Neural cell (in vitro differentiated cells): ENCODE measurements at regions not wholly inside any gene's neighbourhood (a gene's known extent, or its start where the extent isn't known, plus 50 kb on each side); places are given as distances from the start of the nearest gene placed in this dataset.

Source experiments
- H2AFZ ChIP-seq: fragments of 200-600, 300-800 bp; sonication (generic), shearing (Covaris generic); 2 replicates; pipeline ENCODE4 v1.6.0; 2014; ENCODE audit warnings: low read depth, mild to moderate bottlenecking, antibody characterized with exemption, low read length, moderate library complexity
- H3F3A ChIP-seq: fragments of 200-600 bp; shearing (Covaris generic); 2 replicates; pipeline ENCODE4 v1.6.1; 2016; ENCODE audit warnings: mild to moderate bottlenecking, moderate library complexity, mixed read lengths, antibody characterized with exemption, low read length; ENCODE audit not compliant: insufficient read depth, poor library complexity, severe bottlenecking
- H3K27ac ChIP-seq: fragments of 200-600, 300-800 bp; sonication (generic), shearing (Covaris generic); 2 replicates; pipeline ENCODE4 v1.5.1; 2014; ENCODE audit warnings: mild to moderate bottlenecking, low read length, moderate library complexity
- H3K27me3 ChIP-seq: fragments of 300-800, 200-600 bp; sonication (generic), shearing (Covaris generic); 2 replicates; pipeline ENCODE4 v1.6.0; 2014; ENCODE audit warnings: mild to moderate bottlenecking, low read depth, low read length, moderate library complexity; ENCODE audit not compliant: insufficient read depth
- H3K36me3 ChIP-seq: fragments of 300-800, 200-600 bp; sonication (generic), shearing (Covaris generic); 2 replicates; pipeline ENCODE4 v1.5.1; 2014; ENCODE audit warnings: mild to moderate bottlenecking, antibody characterized with exemption, low read length, moderate library complexity; ENCODE audit not compliant: insufficient read depth
- H3K4me2 ChIP-seq: fragments of 300-800, 200-600 bp; sonication (generic), shearing (Covaris generic); 2 replicates; pipeline ENCODE4 v1.6.0; 2014; ENCODE audit warnings: mild to moderate bottlenecking, low read length
- H3K4me3 ChIP-seq: fragments of 300-800, 200-600 bp; sonication (generic), shearing (Covaris generic); 2 replicates; pipeline ENCODE4 v1.5.1; 2014; ENCODE audit warnings: mild to moderate bottlenecking, low read length, moderate library complexity
- H3K79me2 ChIP-seq: fragments of 200-600 bp; shearing (Covaris generic); replicated peaks from 2 replicates; pipeline ENCODE4 v1.6.0; 2014; ENCODE audit warnings: mild to moderate bottlenecking, low read length, moderate library complexity; ENCODE audit not compliant: insufficient read depth
- H3K9ac ChIP-seq: fragments of 300-800, 200-600 bp; sonication (generic), shearing (Covaris generic); 2 replicates; pipeline ENCODE4 v1.6.1; 2016; ENCODE audit warnings: mild to moderate bottlenecking, low read length, mixed read lengths
- H3K9me2 ChIP-seq: fragments of 200-600 bp; shearing (Covaris generic); 2 replicates; pipeline ENCODE4 v1.6.1; 2016; ENCODE audit warnings: mild to moderate bottlenecking, low read length, mixed read lengths; ENCODE audit not compliant: insufficient read depth
- H3K9me3 ChIP-seq: fragments of 200-600, 300-800 bp; sonication (generic), shearing (Covaris generic); 2 replicates; pipeline ENCODE4 v1.6.1; 2016; ENCODE audit warnings: mild to moderate bottlenecking, mixed run types, low read length, moderate library complexity, mixed read lengths
- H4K20me1 ChIP-seq: fragments of 200-600 bp; shearing (Covaris generic); 2 replicates; pipeline ENCODE4 v1.6.1; 2016; ENCODE audit warnings: mild to moderate bottlenecking, mixed run types; ENCODE audit not compliant: insufficient read depth
- CTCF ChIP-seq: fragments of 450-650 bp; IDR thresholded peaks from 2 replicates; pipeline ENCODE4 v1.5.1; 2014; ENCODE audit warnings: antibody characterized with exemption, mild to moderate bottlenecking, moderate library complexity; ENCODE audit not compliant: poor library complexity, severe bottlenecking
- EP300 ChIP-seq: fragments of 450-650 bp; conservative IDR thresholded peaks from 2 replicates; pipeline ENCODE4 v1.6.1; 2014; ENCODE audit warnings: antibody characterized with exemption, mild to moderate bottlenecking, moderate library complexity; ENCODE audit not compliant: poor library complexity, severe bottlenecking
- EZH2 ChIP-seq: fragments of 200-600, 300-800 bp; shearing (Covaris generic), sonication (generic); IDR thresholded peaks from 2 replicates; pipeline ENCODE4 v1.6.1; 2014; ENCODE audit warnings: antibody characterized with exemption, low read length, borderline replicate concordance, mild to moderate bottlenecking; ENCODE audit not compliant: insufficient read depth, poor library complexity, severe bottlenecking
- MXI1 ChIP-seq: fragments of 450-650 bp; conservative IDR thresholded peaks from 2 replicates; pipeline ENCODE4 v1.6.1; 2014; ENCODE audit warnings: antibody characterized with exemption, mild to moderate bottlenecking; ENCODE audit not compliant: poor library complexity, severe bottlenecking
- POLR2AphosphoS5 ChIP-seq: IDR thresholded peaks from 2 replicates; pipeline ENCODE4 v1.6.1; 2012
- RAD21 ChIP-seq: fragments of 450-650 bp; conservative IDR thresholded peaks from 2 replicates; pipeline ENCODE4 v1.6.1; 2014; ENCODE audit warnings: antibody characterized with exemption, mild to moderate bottlenecking, moderate library complexity
- REST ChIP-seq: IDR thresholded peaks from 2 replicates; pipeline ENCODE4 v1.6.1; 2012; ENCODE audit warnings: borderline replicate concordance
- SMC3 ChIP-seq: fragments of 450-650 bp; conservative IDR thresholded peaks from 2 replicates; pipeline ENCODE4 v1.6.1; 2014; ENCODE audit warnings: antibody characterized with exemption, mild to moderate bottlenecking, moderate library complexity; ENCODE audit not compliant: poor library complexity
- TAF1 ChIP-seq: IDR thresholded peaks from 2 replicates; pipeline ENCODE4 v1.6.1; 2012; ENCODE audit warnings: low read depth

- H3K9me2 ChIP-seq: no peaks in the 10 kb centered on the region
- no peak overlapping the region for H3K27ac ChIP-seq
- no peaks in the 10 kb centered on the region for H4K20me1 ChIP-seq
- H3K27me3 ChIP-seq: no peaks in the 10 kb centered on the region
- H2AFZ ChIP-seq: no peak overlapping the region
- H3F3A ChIP-seq: no peaks in the 10 kb centered on the region
- no peak overlapping the region for H3K4me2 ChIP-seq
- no peak overlapping the region for H3K4me3 ChIP-seq
- H3K9me3 ChIP-seq: no peaks in the 10 kb centered on the region
- no peaks in the 10 kb centered on the region for H3K36me3 ChIP-seq
- H3K79me2 ChIP-seq: no peaks in the 10 kb centered on the region
- TF ChIP-seq REST (no peak), CTCF (no peak), EP300 (no peak), SMC3 (no peak), EZH2 (no peak), TAF1 (no peak), POLR2AphosphoS5 (no peak), MXI1 (no peak), RAD21 (no peak)
- no peak overlapping the region for H3K9ac ChIP-seq
These were observed 445.6 kb upstream of the CELF4 start for GRCh38 chr18:38010971-38011857.

DNA sequence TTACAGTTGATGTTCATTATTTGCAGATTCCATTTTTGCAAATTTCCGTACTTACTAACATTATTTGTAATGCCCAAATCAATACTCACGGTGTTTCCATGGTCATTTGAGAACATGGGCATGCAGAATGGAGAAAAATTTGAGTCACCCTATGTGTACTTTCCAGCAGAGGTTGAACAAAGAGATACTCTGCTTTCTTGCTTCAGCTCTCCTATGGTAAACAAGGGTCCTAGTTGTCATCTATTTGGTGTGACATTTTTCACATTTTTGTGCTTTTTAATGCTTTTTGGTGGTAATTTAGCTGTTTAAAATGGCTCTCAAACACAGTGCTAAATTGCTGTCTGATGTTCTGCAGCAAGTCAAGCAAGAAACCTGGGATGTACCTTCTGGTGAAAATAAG, 444.4 kb upstream of the CELF4 start:
- no peak overlapping the region for H3K9ac ChIP-seq
- no peaks in the 10 kb centered on the region for H3K27me3 ChIP-seq
- no peak overlapping the region for H2AFZ ChIP-seq
- H3K27ac ChIP-seq: no peak overlapping the region
- H3K9me3 ChIP-seq: no peaks in the 10 kb centered on the region
- TF ChIP-seq EZH2: no peak
- no peak for TF ChIP-seq SMC3
- TF ChIP-seq MXI1: no peak
- TF ChIP-seq CTCF: no peak
- no peak for TF ChIP-seq TAF1
- TF ChIP-seq REST: no peak
- TF ChIP-seq POLR2AphosphoS5: no peak
- TF ChIP-seq EP300: no peak
- H3K4me3 ChIP-seq: no peak overlapping the region
- H3K4me2 ChIP-seq: no peak overlapping the region
- no peaks in the 10 kb centered on the region for H3K9me2 ChIP-seq
- no peaks in the 10 kb centered on the region for H4K20me1 ChIP-seq
- no peaks in the 10 kb centered on the region for H3K36me3 ChIP-seq
- H3K79me2 ChIP-seq: no peaks in the 10 kb centered on the region
- no peaks in the 10 kb centered on the region for H3F3A ChIP-seq
